ENCODE measurements at regions not wholly inside any gene's neighbourhood (a gene's known extent, or its start where the extent isn't known, plus 50 kb on each side); places are given as distances from the start of the nearest gene placed in this dataset.
"Not testable (repeated sequence)": the region's sequence is repeated elsewhere in the genome, so short reads cannot be mapped to it uniquely, and the experiment has no call there.

DNA sequence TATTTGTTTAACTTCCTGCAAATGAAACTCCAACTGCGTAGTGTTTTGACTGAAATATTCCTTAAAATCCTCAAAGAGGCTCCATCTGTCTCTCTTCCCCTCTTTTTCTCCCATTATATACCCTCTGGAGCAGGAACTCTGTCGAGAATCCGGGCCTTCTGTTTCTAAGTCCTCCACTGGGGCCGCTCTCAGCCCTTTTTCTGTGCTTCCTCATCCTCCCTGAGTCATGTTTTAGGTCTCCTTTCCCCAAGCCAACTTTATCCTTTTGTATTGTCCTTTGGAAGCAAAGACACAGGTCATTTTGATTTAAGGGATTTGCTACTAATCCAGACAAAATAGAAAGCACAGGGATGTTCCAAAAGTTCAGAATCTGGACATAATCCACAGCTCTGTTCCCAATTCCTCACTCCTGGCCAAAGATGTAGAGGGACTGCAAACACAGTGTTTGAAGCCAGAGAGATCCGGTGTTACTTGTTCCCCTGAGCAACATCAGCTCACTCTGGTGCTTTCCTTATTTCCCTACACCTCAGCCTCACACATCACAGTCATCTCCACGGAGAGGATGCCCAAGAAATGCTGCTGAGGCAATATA lies 131.0 kb upstream of the KLF3 start:
- FAIRE-seq (no peak), DNase-seq (no peak)
- no peaks in the 10 kb centered on the region for H3K9me3 ChIP-seq (ENCODE audit: control insufficient read depth in 2 of 3, insufficient read depth in 1 of 3, low read length in 3 of 3)
- H3K4me3 ChIP-seq (ENCODE audit: low read length in 3 of 3), result no peak overlapping the region
- H3K4me1 ChIP-seq (ENCODE audit: control insufficient read depth in 2 of 3, insufficient read depth in 2 of 3, low read depth in 1 of 3, low read length in 3 of 3), result peaks cover 2 to 9% (median 8%) of the 10 kb centered on the region in 3 donors
- intact Hi-C loops (cut with DNase I), result no loop called here
- no peaks in the 10 kb centered on the region for H3K27me3 ChIP-seq (ENCODE audit: control insufficient read depth, insufficient read depth, low read length)
- H3K36me3 ChIP-seq (ENCODE audit: control insufficient read depth in 2 of 3, insufficient read depth in 3 of 3, low read length in 3 of 3), result no peaks in the 10 kb centered on the region
- H3K9ac ChIP-seq (ENCODE audit: low read length in 3 of 3), result no peak overlapping the region
- H3K27ac ChIP-seq (ENCODE audit: low read depth in 2 of 2, low read length in 2 of 2), result no peak overlapping the region
- TF ChIP-seq, protein P1, sequence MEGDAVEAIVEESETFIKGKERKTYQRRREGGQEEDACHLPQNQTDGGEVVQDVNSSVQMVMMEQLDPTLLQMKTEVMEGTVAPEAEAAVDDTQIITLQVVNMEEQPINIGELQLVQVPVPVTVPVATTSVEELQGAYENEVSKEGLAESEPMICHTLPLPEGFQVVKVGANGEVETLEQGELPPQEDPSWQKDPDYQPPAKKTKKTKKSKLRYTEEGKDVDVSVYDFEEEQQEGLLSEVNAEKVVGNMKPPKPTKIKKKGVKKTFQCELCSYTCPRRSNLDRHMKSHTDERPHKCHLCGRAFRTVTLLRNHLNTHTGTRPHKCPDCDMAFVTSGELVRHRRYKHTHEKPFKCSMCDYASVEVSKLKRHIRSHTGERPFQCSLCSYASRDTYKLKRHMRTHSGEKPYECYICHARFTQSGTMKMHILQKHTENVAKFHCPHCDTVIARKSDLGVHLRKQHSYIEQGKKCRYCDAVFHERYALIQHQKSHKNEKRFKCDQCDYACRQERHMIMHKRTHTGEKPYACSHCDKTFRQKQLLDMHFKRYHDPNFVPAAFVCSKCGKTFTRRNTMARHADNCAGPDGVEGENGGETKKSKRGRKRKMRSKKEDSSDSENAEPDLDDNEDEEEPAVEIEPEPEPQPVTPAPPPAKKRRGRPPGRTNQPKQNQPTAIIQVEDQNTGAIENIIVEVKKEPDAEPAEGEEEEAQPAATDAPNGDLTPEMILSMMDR (IDR thresholded peaks at IDR 0.05; ENCODE audit: borderline replicate concordance, extremely low read depth, insufficient read depth), result no peak

DNA sequence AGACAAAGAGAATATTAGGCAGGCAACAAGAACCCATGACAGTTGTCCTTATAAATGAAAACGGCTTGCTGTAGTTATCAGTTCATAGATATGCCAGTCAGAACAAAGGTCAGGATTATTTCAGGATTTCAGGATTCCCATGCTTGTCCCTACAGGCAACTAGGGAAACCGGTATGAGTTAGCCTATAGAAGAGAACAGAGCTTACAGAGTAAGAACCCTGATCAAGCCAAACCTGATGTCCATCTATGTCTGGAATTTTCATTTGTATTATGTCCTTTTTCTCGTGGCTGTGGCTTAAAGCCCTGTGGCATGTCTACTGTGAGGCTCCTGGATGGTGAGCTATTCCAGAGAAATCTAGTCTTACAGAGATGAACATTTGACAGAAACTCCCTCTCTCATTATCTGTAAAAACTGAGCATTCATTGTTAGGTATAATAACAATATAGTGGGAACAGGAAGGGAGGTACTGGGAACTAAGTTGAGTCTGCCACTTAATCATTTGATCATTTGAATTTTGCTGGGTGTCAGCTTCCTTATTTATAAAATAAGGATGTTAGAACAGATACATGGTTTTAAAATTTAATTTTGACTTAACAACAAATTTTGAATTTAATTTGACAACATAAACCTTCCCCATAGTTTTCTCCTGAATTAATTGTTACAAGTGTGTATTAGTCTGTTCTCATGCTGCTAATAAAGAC lies 129.5 kb upstream of the KLF3 start:
- FAIRE-seq (no peak), DNase-seq (no peak)
- no peaks in the 10 kb centered on the region for H3K36me3 ChIP-seq (ENCODE audit: control insufficient read depth in 2 of 3, insufficient read depth in 3 of 3, low read length in 3 of 3)
- H3K4me1 ChIP-seq (ENCODE audit: control insufficient read depth in 2 of 3, insufficient read depth in 2 of 3, low read depth in 1 of 3, low read length in 3 of 3), result peaks cover 2 to 4% (median 2%) of the 10 kb centered on the region in 3 donors
- no peaks in the 10 kb centered on the region for H3K9me3 ChIP-seq (ENCODE audit: control insufficient read depth in 2 of 3, insufficient read depth in 1 of 3, low read length in 3 of 3)
- TF ChIP-seq, protein P1 (IDR thresholded peaks at IDR 0.05; ENCODE audit: borderline replicate concordance, extremely low read depth, insufficient read depth), result no peak
- no peaks in the 10 kb centered on the region for H3K27me3 ChIP-seq (ENCODE audit: control insufficient read depth, insufficient read depth, low read length)
- no peak overlapping the region for H3K4me3 ChIP-seq (ENCODE audit: low read length in 3 of 3)
- no peak overlapping the region for H3K27ac ChIP-seq (ENCODE audit: low read depth in 2 of 2, low read length in 2 of 2)
- no peak overlapping the region for H3K9ac ChIP-seq (ENCODE audit: low read length in 3 of 3)
- intact Hi-C loops (cut with DNase I), result no loop called here

DNA sequence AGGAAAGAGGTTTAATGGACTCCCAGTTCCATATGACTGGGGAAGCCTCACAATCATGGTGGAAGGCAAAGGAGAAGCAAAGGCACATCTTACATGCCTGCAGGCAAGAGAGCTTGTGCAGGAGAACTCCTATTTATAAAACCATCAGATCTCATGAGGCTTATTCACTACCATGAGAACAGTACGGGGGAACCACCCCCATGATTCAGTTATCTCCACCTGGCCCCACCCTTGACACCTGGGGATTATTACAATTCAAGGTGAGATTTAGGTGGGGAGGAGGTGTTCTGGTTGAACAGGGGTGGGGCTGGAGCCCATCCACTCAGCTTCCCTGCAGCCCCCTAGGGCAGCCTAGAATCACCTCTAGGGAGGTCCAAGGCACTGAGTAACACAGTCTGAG lies 128.9 kb upstream of the KLF3 start:
- DNase-seq; intact Hi-C loops (cut with DNase I); H3K27me3 ChIP-seq (ENCODE audit: control insufficient read depth, insufficient read depth, low read length); H3K9me3 ChIP-seq (ENCODE audit: control insufficient read depth in 2 of 3, insufficient read depth in 1 of 3, low read length in 3 of 3); H3K4me1 ChIP-seq (ENCODE audit: control insufficient read depth in 2 of 3, insufficient read depth in 2 of 3, low read depth in 1 of 3, low read length in 3 of 3); H3K36me3 ChIP-seq (ENCODE audit: control insufficient read depth in 2 of 3, insufficient read depth in 3 of 3, low read length in 3 of 3); FAIRE-seq; H3K4me3 ChIP-seq (ENCODE audit: low read length in 3 of 3); H3K27ac ChIP-seq (ENCODE audit: low read depth in 2 of 2, low read length in 2 of 2); H3K9ac ChIP-seq (ENCODE audit: low read length in 3 of 3): not testable (repeated sequence)

DNA sequence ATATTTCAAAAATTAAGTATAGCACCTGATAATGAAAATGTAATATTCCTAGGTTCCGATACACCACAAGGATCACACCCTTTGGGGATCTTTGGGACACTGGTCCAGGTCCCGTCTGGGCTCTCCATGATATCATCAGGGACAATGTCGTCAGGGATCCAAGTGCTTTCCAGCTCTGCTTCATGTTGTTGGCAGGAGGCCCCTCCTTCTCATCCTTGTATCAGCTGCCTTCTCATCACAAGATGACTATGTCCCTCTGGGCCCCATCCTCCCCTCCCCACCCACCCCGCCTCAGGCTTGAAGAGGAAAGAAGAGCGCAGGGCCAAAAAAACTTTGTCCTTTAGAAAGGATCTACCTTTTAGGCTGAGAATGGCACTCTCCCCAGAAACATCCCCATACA lies 128.3 kb upstream of the KLF3 start:
- FAIRE-seq (no peak), DNase-seq (no peak)
- intact Hi-C loops (cut with DNase I), result no loop called here
- Histone ChIP-seq H3K9me3 (ENCODE audit: control insufficient read depth in 2 of 3, insufficient read depth in 1 of 3, low read length in 3 of 3) (no peaks in the 10 kb centered on the region), H3K36me3 (ENCODE audit: control insufficient read depth in 2 of 3, insufficient read depth in 3 of 3, low read length in 3 of 3) (no peaks in the 10 kb centered on the region), H3K9ac (ENCODE audit: low read length in 3 of 3) (no peak overlapping the region), H3K27ac (ENCODE audit: low read depth in 2 of 2, low read length in 2 of 2) (no peak overlapping the region), H3K4me1 (ENCODE audit: control insufficient read depth in 2 of 3, insufficient read depth in 2 of 3, low read depth in 1 of 3, low read length in 3 of 3) (peaks cover 0 to 2% (median 0%) of the 10 kb centered on the region in 3 donors), H3K27me3 (ENCODE audit: control insufficient read depth, insufficient read depth, low read length) (no peaks in the 10 kb centered on the region), H3K4me3 (ENCODE audit: low read length in 3 of 3) (no peak overlapping the region)
- TF ChIP-seq, protein P1 (IDR thresholded peaks at IDR 0.05; ENCODE audit: borderline replicate concordance, extremely low read depth, insufficient read depth), result no peak

Measured in kidney (tissue), 13 donors.